Loucy (cell line): ENCODE measurements at regions not wholly inside any gene's neighbourhood (a gene's known extent, or its start where the extent isn't known, plus 50 kb on each side); places are given as distances from the start of the nearest gene placed in this dataset.

ENCODE experiments used
- H2AFZ ChIP-seq: fragments of 200-600 bp; sonication (generic); 2 replicates; pipeline ENCODE4 v1.6.0; 2016; ENCODE audit warnings: antibody characterized with exemption, mild to moderate bottlenecking, low read length, moderate library complexity
- H3F3A ChIP-seq: fragments of 200-600 bp; 2 replicates; pipeline ENCODE4 v1.6.0; 2016; ENCODE audit warnings: antibody characterized with exemption, low read depth, mild to moderate bottlenecking
- H3K27me3 ChIP-seq: fragments of 200-600 bp; sonication (generic); 2 replicates; pipeline ENCODE4 v1.6.1; 2014; ENCODE audit warnings: low read length, mild to moderate bottlenecking; ENCODE audit not compliant: insufficient read depth, poor library complexity, severe bottlenecking
- H3K36me3 ChIP-seq: fragments of 200-600 bp; sonication (generic); 2 replicates; pipeline ENCODE4 v1.6.1; 2016; ENCODE audit warnings: low read length; ENCODE audit not compliant: insufficient read depth
- H3K4me1 ChIP-seq: fragments of 200-600 bp; sonication (generic); 2 replicates; pipeline ENCODE4 v1.5.1; 2014; ENCODE audit warnings: low read length, mild to moderate bottlenecking; ENCODE audit not compliant: insufficient read depth, poor library complexity, severe bottlenecking
- H3K4me2 ChIP-seq: fragments of 200-600 bp; sonication (generic); 2 replicates; pipeline ENCODE4 v1.6.0; 2014; ENCODE audit warnings: antibody characterized with exemption, low read length, low read depth, mild to moderate bottlenecking; ENCODE audit not compliant: poor library complexity, severe bottlenecking
- H3K4me3 ChIP-seq: fragments of 200-600 bp; sonication (generic); 2 replicates; pipeline ENCODE4 v1.5.1; 2014; ENCODE audit warnings: low read length, mild to moderate bottlenecking, mixed read lengths; ENCODE audit not compliant: poor library complexity, severe bottlenecking
- H3K79me2 ChIP-seq: fragments of 200-600 bp; sonication (generic); 2 replicates; pipeline ENCODE4 v1.6.1; 2014; ENCODE audit warnings: low read length; ENCODE audit not compliant: insufficient read depth
- H3K9ac ChIP-seq: fragments of 200-600 bp; sonication (generic); 2 replicates; pipeline ENCODE4 v1.6.0; 2014; ENCODE audit warnings: mild to moderate bottlenecking, low read depth, low read length, moderate library complexity; ENCODE audit not compliant: poor library complexity, severe bottlenecking
- H3K9me2 ChIP-seq: fragments of 200-600 bp; sonication (generic); replicated peaks from 2 replicates; pipeline ENCODE4 v1.6.1; 2016; ENCODE audit warnings: low read depth, low read length, mixed read lengths
- H3K9me3 ChIP-seq: fragments of 200-600 bp; sonication (generic); 2 replicates; pipeline ENCODE4 v1.6.1; 2014; ENCODE audit warnings: mild to moderate bottlenecking, antibody characterized with exemption, low read length, low read depth; ENCODE audit not compliant: insufficient read depth
- H4K20me1 ChIP-seq: fragments of 200-600 bp; sonication (generic); 2 replicates; pipeline ENCODE4 v1.6.0; 2014; ENCODE audit warnings: antibody characterized with exemption, low read length, mild to moderate bottlenecking; ENCODE audit not compliant: insufficient read depth, poor library complexity, severe bottlenecking
- EZH2phosphoT487 ChIP-seq: fragments of 200-600 bp; IDR thresholded peaks from 2 replicates; pipeline ENCODE4 v1.6.1; 2018; ENCODE audit warnings: antibody characterized with exemption, mild to moderate bottlenecking, moderate library complexity, borderline replicate concordance
- TF ChIP-seq, protein P1 (sequence below): fragments of 200-600 bp; sonication (generic); conservative IDR thresholded peaks from 2 replicates; pipeline ENCODE4 v1.5.1; 2014; ENCODE audit warnings: mild to moderate bottlenecking, antibody characterized with exemption, low read length

DNA sequence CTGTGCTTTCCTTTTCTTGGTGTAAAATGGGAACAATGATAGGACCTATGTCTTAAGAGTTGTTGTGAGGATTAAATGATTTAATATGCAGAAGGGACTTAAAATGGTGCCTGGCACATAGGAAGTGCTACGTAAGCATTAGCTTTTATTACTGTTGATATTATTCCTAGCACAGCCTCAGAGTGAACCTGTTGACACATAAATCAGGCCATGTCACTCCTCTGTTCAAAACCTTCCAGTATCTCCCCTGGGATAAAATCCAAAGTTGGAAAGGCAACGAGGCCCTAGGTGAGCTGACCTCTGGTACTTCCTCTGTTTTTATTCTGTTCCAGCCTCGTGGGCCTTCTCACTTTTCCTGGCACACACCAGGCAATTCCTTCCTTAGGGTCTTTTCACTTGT lies 108.8 kb upstream of the CADM1 start:
- Histone ChIP-seq H2AFZ (no peak overlapping the region), H3F3A (no peaks in the 10 kb centered on the region), H3K9me3 (no peaks in the 10 kb centered on the region; the same call in 1 of the 2 replicates), H3K4me1 (no peaks in the 10 kb centered on the region), H3K27me3 (no peaks in the 10 kb centered on the region), H3K4me3 (no peak overlapping the region), H3K9me2 (no peaks in the 10 kb centered on the region), H3K79me2 (no peaks in the 10 kb centered on the region), H3K9ac (no peak overlapping the region), H3K4me2 (no peak overlapping the region), H4K20me1 (no peaks in the 10 kb centered on the region), H3K36me3 (no peaks in the 10 kb centered on the region)
- no peak for TF ChIP-seq EZH2phosphoT487
- TF ChIP-seq, protein P1, sequence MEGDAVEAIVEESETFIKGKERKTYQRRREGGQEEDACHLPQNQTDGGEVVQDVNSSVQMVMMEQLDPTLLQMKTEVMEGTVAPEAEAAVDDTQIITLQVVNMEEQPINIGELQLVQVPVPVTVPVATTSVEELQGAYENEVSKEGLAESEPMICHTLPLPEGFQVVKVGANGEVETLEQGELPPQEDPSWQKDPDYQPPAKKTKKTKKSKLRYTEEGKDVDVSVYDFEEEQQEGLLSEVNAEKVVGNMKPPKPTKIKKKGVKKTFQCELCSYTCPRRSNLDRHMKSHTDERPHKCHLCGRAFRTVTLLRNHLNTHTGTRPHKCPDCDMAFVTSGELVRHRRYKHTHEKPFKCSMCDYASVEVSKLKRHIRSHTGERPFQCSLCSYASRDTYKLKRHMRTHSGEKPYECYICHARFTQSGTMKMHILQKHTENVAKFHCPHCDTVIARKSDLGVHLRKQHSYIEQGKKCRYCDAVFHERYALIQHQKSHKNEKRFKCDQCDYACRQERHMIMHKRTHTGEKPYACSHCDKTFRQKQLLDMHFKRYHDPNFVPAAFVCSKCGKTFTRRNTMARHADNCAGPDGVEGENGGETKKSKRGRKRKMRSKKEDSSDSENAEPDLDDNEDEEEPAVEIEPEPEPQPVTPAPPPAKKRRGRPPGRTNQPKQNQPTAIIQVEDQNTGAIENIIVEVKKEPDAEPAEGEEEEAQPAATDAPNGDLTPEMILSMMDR, result no peak

DNA sequence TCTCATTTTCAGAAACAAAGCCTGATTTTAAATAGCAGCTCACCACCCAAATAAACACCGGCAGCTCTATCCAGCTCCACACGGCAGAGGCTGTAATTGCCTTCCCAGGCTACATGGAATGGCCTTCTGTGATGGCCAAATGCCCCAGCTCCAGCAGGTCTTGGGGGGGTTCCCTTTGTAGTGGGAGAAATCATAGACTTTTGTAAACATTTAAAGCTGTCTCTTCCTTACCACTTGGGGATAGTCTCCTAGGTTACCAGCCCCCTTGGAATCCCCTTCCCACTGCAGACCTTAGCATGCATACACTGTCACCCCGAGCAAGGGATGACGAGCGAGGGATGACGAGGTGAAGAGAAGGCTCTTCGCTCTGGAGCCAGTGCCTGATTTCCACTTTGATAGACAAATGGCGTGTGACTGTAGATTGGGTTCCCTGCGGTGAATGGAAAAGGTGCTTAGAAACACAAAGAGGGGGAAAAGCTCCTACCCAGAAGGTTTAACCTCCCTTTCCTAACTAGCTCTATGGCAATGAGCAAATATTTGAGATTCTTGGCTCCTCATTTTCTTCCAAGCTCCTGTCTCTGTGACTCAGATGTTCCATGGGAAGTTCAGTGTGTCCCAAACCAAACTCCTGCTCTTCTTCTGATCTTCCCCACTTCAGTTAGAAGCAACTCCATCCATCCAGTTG lies 108.0 kb upstream of the CADM1 start:
- Histone ChIP-seq H3F3A (no peaks in the 10 kb centered on the region), H3K9ac (no peak overlapping the region), H3K9me3 (no peaks in the 10 kb centered on the region), H2AFZ (no peak overlapping the region), H3K4me3 (no peak overlapping the region), H3K27me3 (no peaks in the 10 kb centered on the region), H3K9me2 (no peaks in the 10 kb centered on the region), H3K4me2 (no peak overlapping the region), H4K20me1 (no peaks in the 10 kb centered on the region), H3K79me2 (no peaks in the 10 kb centered on the region), H3K4me1 (no peaks in the 10 kb centered on the region), H3K36me3 (no peaks in the 10 kb centered on the region)
- no peak for TF ChIP-seq EZH2phosphoT487
- TF ChIP-seq, protein P1, result no peak

DNA sequence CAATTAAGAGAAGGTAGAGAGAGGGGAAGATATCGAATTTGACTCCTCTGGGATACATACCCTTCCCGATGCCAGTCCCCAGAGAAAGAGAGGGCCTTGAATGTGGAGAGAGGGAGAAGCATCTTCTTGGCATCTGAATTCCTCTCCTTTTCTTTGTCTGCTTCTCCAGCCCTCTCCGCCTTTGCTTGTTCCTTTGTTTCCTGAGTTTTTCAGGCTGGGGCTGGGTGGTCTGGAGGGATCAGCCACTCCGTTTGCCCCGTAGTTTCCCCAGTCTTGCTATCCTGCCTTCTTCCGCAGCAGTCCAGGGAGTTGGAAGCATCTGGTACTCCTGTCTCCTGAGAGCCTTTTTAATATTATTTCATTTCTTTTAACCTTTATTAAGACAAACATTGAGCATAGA lies 107.1 kb upstream of the CADM1 start:
- no peak for TF ChIP-seq EZH2phosphoT487
- TF ChIP-seq, protein P1, result no peak
- Histone ChIP-seq H3K27me3 (no peaks in the 10 kb centered on the region), H3K79me2 (no peaks in the 10 kb centered on the region)

More for the DNA sequence above, 107.1 kb upstream of the CADM1 start:
- no peaks in the 10 kb centered on the region for H4K20me1 ChIP-seq
- no peak overlapping the region for H3K9ac ChIP-seq
- no peak overlapping the region for H3K4me3 ChIP-seq
- no peaks in the 10 kb centered on the region for H3K36me3 ChIP-seq
- H3K4me2 ChIP-seq, result no peak overlapping the region
- no peaks in the 10 kb centered on the region for H3K9me2 ChIP-seq
- H3K9me3 ChIP-seq, result no peaks in the 10 kb centered on the region
- no peaks in the 10 kb centered on the region for H3K4me1 ChIP-seq
- H3F3A ChIP-seq, result no peaks in the 10 kb centered on the region
- no peak overlapping the region for H2AFZ ChIP-seq
